Glomerular endothelial cell (primary cell): ENCODE measurements at regions not wholly inside any gene's neighbourhood (a gene's known extent, or its start where the extent isn't known, plus 50 kb on each side); places are given as distances from the start of the nearest gene placed in this dataset.

Experiments
- DNase-seq: peaks from one replicate; pipeline ENCODE4 v3.0.0-alpha.2; 2011; ENCODE audit warnings: low read depth, low spot score; ENCODE audit errors: extremely low read depth

DNA sequence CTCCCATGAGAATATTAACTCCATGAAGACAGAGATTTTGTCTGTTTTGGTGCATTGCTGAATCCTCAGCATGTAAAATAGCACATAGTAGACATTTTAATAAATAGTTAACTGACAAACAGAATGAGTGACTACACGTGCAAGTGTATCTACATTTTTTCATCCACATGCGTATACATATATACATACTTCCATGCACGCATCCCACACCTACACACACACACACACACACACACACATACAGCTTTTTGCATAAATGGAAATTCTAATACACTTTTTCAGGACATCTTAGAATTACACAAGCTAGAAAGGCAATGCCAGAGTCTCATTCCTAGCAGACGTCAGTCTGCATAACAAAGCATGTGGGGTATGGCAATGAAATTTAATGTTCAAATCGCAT is 139.7 kb upstream of the LRFN2 start:
- DNase-seq: no peak

DNA sequence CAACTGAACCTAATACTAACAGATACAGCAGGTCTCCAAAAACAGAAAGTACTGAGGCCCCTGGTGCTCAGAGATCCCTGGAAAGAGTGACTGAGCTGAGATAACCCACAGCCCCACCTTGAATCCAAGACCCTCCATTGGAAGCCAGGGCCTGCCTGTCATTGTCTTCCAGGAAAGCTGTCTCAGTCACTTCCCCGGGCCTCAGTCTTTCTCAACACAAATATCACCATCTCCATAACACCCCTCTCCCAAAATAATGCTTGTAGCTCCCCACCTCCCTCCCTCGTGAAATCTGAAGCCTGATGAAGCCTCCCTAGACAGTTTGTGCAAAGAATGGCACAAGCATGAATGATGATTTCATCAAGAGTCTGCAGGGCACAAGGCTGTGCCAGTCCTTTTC is 138.2 kb upstream of the LRFN2 start:
- no peak for DNase-seq

DNA sequence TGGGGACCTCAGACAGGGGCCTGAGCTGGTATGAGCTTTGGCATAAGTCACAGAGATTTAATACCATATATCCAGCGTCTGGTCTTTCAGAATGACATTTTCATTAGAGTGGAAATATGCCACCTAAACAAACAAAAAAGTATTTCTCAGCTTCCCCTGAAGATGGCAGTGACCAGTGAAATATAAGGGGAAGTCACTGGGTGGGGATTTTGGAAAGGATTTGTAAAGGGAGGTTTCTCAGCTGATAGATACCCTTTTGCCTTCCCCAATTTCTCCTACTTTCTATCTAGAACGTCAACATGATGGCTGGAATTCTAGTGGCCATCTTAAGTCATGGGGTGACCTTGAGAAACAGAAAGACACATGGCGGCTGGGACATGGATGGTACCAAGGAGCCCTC is 137.7 kb upstream of the LRFN2 start:
- DNase-seq: no peak

- DNase-seq: no peak
Observed at GRCh38 chr6:40723967-40724366, 136.8 kb upstream of the LRFN2 start.

GRCh38 chr6:40722553-40723258 is 135.5 kb upstream of the LRFN2 start:
- DNase-seq: no peak

DNA sequence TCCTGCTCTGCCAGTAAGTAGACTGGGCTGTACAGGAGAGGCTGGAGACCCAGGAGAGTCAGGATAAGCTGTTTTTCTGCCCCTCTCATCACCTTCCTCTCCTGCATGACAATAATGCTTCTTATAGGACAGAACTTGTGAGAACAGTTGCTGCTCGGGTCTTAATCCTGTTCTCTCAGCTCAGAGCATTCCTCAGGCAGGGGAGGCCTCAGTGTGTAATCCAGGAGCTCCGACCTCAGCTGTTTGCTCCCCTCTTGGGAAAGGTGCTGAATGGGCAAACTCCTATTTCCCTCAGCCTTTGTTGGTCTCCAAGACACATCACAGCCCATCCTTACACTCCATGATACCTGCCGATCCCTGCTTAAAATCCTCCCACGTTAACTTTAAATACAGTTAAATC is 134.9 kb upstream of the LRFN2 start:
- DNase-seq: no peak

GRCh38 chr6:40721271-40721952 is 134.2 kb upstream of the LRFN2 start:
- no peak for DNase-seq

GRCh38 chr6:40720375-40720748 is 133.2 kb upstream of the LRFN2 start:
- no peak for DNase-seq

GRCh38 chr6:40719671-40720374 is 132.7 kb upstream of the LRFN2 start:
- no peak for DNase-seq

DNA sequence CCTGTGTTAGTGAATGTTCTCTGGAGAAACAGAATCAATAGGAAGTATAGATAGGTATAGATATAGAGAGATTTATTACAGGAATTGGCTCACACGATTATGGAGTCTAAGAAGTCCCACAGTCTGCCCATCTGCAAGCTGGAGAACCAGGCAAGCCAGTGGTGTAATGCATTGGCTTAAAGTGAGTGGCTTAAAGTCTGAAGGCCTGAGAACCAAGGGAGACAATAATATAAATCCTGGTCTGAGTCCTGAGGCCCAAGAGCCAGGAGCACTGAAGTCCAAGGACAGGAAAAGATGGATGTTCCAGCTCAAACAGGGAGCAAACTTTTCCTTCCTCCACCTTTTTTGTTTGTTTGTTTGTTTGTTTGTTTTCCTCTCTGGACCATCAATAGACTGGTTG is 131.2 kb upstream of the LRFN2 start:
- DNase-seq: no peak

- no peak for DNase-seq
Observed at GRCh38 chr6:40717411-40718057, 130.4 kb upstream of the LRFN2 start.

- DNase-seq: no peak
Observed at GRCh38 chr6:40715570-40716403, 128.6 kb upstream of the LRFN2 start.

- DNase-seq: no peak
Observed at GRCh38 chr6:40714576-40715564, 127.7 kb upstream of the LRFN2 start.

GRCh38 chr6:40714143-40714542 is 127.0 kb upstream of the LRFN2 start:
- DNase-seq: no peak

DNA sequence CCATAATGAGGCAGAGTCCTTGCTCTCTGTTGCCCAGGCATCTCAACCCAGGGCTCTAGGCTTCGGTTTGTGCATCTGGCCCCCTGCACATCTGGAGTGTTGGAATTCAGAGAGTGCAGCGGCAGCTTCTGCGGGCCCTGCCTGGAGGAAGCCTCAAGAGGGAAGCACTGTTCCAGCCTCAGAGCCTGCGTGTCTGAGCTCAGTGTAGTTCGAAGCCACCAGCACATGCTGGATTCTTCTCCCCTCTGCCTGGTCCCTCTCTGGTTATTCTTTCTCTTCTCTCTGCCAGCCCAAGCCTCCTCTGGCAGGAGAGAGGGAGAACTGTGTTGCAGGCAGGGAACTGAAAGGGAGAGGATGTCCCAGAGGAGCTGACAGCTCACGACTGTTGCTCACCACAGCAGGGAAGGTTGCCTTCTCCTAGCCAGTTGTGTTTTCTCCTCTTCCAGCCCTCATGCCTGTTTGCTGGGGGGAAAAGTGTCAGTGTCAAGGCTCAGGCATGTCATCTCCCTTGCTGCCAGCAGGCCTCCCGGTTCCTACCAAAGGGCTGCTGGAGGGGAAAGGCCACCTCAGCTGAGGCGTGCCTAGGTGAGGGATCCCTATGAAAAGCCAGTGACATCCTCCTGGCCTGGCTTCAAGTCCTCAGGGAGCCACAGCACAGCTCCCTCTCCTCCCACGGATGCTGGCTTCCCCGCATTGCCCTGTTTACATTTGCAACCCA is 126.0 kb upstream of the LRFN2 start:
- DNase-seq: no peak

GRCh38 chr6:40710626-40711330 is 123.6 kb upstream of the LRFN2 start:
- no peak for DNase-seq

DNA sequence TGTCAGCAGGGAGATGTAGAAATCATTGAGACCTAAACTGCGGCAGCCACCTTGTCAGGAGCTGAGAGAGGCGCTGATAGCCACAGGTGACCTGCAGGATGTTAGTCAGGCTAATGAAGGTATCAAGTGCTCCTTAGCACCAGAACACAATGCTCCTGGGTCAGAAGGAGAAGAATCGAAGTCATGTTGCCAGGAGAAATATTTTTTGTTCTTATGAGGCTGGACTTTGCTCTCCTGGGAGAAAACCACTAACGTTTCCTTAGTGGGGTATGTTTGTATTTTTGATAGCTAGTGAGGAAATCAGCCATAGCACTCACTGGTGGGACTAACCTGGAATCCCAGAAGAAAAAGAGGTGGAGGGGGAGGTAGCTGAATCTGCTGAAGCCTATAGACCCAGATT is 120.9 kb upstream of the LRFN2 start:
- DNase-seq: no peak

DNA sequence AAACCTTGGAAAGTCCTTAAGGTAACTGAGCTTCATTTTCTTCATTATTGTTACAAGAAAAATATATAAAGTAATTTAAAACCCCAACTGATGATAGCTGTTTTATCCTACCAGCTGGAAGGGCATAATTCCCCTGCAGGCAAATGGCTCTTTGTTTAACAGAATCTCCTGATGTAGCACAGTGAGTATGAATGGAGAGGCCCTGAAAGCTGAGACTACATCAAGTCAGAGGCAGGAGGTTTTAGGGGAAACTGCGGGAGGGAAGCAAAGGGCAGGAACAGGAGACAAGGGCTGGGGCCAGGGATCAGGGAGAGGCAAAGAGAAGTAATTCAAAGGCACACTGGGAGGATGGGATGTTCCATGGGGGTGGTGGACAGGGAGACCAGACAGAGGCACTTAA is 119.0 kb upstream of the LRFN2 start:
- no peak for DNase-seq
